Fibroblast of gingiva (primary cell): ENCODE measurements at regions not wholly inside any gene's neighbourhood (a gene's known extent, or its start where the extent isn't known, plus 50 kb on each side); places are given as distances from the start of the nearest gene placed in this dataset.
"Not testable (repeated sequence)": the region's sequence is repeated elsewhere in the genome, so short reads cannot be mapped to it uniquely, and the experiment has no call there.

Experiments
- DNase-seq: peaks from one replicate; pipeline ENCODE4 v3.0.0-alpha.2; 2011; ENCODE audit warnings: low read depth

DNA sequence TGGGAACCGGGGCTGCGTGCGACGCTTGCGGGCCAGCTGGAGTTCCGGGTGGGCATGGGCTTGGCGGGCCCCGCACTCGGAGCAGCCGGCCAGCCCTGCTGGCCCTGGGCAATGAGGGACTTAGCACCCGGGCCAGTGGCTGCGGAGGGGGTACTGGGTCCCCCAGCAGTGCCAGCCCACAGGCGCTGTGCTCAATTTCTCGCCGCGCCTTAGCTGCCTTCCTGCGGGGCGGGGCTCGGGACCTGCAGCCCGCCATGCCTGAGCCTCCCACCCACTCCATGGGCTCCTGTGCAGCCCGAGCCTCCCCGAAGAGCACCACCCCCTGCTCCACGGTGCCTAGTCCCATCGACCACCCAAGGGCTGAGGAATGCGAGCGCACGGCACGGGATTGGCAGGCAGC is 63.8 kb downstream of the PLXNA1 start:
- not testable (repeated sequence) for DNase-seq

- no peak for DNase-seq
These were observed 66.5 kb downstream of the PLXNA1 start for GRCh38 chr3:127049393-127049792.

- DNase-seq, result no peak
These were observed 67.8 kb downstream of the PLXNA1 start for GRCh38 chr3:127050733-127051132.

DNA sequence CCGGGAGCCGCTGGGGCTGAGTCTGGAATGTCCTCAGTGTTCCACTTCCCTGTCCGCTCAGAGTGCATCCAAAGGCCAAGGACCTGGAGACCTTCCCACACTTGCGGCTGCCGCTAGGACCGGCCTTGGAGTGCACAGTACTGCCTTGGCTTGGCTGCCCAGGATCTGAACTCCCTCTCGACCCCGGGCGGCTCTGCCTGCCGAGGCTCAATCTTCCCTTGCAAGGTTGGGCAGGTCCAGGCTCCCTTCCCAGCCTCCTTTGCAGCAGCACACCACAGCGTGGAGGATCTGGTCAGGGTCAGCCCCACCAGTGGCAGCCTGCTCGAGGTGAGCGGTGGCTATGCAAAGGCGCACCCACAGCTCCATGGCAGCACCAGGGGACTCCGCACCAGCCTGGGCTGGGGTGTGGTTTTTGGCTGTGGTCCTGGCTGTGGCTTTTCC is 69.2 kb downstream of the PLXNA1 start:
- no peak for DNase-seq

DNA sequence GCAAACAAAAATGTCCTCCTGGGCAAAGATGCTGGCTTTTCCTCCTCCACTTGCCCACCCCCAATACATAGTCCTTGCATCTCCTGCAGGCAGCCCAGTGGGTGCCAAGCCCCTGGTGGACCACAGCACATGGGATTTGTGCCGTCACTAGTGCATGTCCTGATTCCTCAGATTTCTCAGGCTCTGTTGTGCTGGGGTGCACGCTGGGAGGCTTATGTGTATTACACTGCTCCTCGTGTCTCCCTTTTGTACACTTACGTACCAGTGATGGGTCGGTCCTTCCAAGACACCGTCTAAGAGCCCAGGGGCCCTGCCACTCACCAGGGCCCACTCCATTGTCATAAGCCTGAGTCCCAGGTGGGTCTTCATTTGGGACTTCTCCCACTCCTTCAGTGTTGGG is 70.1 kb downstream of the PLXNA1 start:
- no peak for DNase-seq

DNA sequence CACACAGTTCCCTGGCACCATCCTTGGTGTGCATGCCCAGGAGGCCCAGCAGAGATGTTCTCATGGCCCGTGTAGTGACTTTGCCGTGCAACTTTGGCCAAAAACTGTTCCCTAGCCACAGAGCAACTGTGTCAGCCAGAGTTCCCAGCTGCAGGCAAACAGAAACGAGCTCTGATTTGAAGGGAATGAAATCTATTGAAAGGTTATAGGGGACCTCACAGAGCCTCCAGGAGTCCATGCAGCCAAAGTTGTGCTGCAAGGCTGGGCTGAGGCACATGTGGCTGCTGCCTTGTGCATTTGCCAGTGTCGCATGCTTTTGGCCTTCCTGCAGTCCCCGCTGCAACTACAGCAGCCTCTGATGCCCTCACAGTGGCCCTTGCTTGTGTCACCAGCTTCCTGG is 70.5 kb downstream of the PLXNA1 start:
- no peak for DNase-seq

DNA sequence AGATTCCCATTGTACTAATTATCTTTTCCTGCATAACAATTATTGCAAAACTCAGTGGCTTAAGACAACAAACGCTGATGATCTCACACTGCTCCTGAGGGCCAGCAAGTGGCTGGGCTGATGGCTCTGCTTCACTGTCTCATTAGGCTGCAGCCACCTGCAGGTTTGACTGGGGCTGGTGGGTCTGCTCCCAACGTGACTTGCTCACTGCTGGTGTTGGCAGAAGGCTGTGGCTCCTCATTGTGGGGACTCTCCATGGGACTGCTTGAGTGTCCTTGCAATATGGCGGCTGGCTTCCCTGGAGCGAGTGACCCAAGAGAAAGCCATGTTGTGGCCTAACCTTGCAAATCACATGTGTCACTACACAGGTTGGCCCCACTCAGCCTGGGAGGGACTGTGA is 71.1 kb downstream of the PLXNA1 start:
- no peak for DNase-seq

- DNase-seq, result no peak
These were observed 73.4 kb downstream of the PLXNA1 start for GRCh38 chr3:127056281-127056680.

GRCh38 chr3:127056976-127057375 is 74.1 kb downstream of the PLXNA1 start:
- no peak for DNase-seq

DNA sequence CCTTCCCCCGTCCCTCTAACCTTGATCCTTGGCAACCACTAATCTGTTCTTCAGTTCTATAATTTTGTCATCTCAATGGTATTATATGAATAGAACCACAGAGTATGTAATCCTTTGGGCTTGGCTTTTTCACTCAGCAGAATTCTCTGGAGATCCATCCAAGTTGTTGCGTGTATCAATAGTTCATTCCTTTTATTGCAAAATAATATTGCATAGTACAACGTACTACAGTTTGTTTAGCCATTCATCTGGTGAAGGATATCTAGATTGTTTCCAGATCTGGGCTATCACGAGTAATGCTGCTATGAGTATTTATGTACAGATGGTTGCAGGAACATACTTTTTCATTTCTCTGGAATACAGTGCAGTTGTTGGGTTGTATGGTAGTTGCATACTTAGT is 76.2 kb downstream of the PLXNA1 start:
- peak; percentile 56 for DNase-seq

- no peak for DNase-seq
These were observed 78.7 kb downstream of the PLXNA1 start for GRCh38 chr3:127061641-127062040.

DNA sequence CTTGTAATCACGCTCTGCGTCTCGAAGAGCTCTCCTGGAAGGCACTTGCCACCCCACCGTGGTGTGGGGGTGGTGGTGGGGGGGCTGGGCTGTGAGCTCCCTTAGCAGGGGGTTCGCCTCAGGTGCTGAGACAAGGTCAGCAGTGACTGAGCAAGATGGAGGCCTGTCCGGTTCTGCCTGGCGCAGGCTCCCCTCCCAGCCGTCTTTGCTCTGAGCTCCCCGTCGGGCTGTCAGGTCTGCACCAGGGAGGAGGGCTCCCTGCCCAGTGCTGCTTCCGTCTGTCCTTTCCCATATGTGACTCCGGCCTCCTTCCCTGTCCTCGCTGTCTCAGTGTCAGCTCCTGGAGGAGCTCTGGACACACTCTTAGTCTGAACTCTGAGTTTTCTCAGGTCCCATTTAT is 80.0 kb downstream of the PLXNA1 start:
- no peak for DNase-seq

DNA sequence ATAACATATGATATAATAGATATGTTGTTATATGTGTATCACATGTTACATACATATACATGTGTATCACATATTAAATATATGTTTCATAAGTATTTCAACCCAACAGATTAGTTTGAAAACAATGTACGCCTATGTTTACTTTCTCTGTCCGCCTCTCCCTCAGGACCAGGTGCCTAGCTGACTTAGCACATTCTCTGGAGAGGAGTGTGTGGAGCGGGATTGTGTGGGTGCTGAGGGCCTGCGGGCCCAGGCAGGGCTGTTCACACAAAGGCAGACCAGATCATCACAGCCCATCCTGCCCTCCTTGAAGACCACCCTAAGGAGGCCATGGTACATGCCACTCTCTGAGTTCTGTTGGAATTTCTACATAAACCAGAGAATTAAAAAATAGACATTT is 81.0 kb downstream of the PLXNA1 start:
- no peak for DNase-seq

GRCh38 chr3:127064391-127065137 is 81.6 kb downstream of the PLXNA1 start:
- peak; percentile 51 for DNase-seq

GRCh38 chr3:127065138-127065427 is 82.2 kb downstream of the PLXNA1 start:
- DNase-seq, result no peak

- peak; percentile 55 for DNase-seq
These were observed 82.8 kb downstream of the PLXNA1 start for GRCh38 chr3:127065561-127066290.

DNA sequence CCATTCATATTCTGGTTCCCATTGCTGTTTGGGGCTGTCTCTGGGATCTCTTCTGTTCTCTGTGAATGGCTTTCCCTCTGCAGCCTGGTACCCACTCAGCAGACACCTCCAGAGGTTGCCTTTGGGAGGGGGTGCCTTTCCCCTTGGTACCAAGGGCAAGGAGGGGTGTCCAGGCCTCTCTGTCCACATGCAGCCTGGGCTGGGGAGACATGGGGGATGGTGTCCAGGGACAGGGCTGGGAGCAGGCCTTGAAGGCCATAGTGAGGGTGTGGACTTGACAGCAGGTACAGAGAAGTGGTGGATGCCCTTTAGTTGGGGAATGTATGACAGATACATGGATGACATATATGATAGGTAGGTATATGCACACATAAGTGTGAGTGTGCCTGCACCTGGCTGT is 83.7 kb downstream of the PLXNA1 start:
- DNase-seq, result no peak

- DNase-seq, result no peak
These were observed 84.4 kb downstream of the PLXNA1 start for GRCh38 chr3:127067116-127067910.

DNA sequence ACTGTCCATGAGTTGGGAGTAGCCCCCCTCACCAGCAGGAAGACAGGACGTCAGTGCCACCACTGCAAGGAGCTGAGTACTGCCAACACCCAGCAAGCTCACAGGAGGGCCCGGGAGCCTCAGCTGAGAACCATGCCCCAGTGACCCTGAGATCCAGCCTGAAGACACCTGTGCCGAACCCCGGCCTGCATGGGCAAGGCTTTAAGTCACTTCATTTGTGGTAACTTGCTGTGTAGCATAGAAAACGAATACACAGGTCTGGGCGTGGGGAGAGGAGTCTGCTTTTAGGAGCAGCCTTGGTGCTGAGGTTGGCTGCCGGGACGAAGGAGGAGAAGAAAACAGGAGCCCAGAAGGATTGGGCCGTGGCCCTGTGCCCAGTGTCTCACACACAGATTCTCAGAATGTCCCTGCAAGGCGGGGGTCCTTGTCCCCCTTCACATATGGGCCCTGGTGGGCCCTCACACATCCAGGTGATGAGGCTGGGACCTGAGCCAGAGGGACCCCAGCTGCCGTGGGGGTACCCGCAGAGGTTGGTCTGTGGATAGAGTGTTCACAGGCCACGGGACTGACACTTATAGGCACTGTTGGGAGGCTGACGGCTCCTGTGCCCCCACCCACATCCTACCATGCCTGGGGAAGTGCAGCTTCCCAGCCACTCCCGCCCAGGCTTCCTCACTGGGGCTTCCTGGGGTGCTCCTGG is 85.3 kb downstream of the PLXNA1 start:
- no peak for DNase-seq

DNA sequence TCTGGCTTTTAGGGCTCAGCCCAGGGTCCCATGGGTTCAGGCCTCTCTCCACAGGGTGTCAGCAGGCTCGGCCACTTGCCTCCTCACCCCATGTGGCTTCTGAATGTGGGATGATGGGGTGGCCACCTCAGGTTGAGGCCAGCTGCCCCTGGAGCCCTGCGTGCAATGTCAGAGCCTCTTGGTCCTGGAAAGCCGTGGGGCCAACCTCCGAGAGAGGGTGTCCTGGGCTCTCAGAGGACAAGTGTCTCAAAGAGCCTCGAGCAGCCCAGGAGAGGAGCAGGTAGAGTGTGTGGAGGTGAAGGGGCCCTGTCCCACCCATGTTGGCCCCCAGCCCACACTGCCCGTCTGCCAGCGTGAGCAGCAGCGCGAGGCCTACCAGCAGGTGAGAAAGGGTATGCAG is 86.0 kb downstream of the PLXNA1 start:
- DNase-seq, result no peak

DNA sequence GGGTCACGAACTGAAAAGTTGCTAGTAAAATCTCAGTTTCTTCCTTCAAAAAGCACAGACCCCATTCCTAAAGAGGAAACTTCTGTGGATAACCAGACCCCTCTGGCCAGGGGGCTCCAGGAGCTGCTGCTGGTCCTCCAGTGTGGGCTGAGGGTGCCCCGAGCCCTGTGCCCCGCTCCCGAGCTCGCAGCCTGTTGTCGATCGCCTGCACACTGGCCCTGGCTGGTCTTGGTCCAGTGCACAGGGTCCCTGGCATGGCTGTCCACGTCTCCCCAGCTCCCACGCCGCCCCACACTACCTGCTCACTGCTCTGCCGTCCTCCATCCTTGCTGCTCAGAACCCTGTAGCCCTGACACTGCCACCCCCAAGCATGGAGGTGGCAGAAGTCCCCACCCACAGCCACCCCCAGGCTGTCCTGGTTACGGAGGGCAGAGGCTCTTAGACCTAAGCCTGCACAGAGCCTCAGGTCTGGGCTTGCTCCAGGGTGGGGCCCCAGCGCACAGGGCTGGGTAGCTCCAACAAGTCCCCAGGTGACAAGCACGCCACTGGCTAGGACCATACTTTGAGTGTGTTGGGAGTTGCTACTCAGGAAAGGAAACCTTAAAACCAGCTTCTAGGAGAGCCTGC is 87.0 kb downstream of the PLXNA1 start:
- no peak for DNase-seq

DNA sequence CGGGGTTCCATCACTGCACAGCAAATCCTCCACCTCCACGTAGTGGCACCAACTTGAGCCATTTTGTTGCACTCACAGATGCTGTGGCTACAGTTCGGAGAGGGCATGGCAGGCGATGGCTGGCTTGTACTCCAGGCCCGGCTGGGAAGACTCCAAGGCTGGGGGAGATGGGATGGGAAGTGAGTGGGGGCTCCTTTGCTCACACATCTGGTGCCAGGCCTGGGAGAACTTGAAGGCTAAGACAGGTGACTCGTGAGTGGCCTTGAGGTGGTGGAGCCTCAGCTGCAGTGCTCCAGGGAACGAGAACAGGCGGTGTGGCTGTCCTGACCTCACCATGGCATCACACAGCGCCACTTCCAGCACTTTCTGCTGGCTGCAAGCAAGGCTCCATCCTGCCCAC is 87.9 kb downstream of the PLXNA1 start:
- DNase-seq, result no peak
